ENCODE measurements at regions not wholly inside any gene's neighbourhood (a gene's known extent, or its start where the extent isn't known, plus 50 kb on each side); places are given as distances from the start of the nearest gene placed in this dataset.

- Mint-ChIP-seq H3K27me3 (ENCODE audit: insufficient read depth) (no peaks in the 10 kb centered on the region), H3K27ac (no peak overlapping the region), H3K4me1 (no peaks in the 10 kb centered on the region), H3K36me3 (ENCODE audit: low read depth) (peaks cover 2% of the 10 kb centered on the region), H3K4me3 (no peak overlapping the region), H3K9me3 (no peaks in the 10 kb centered on the region)
- WGBS, 2 experiments (ENCODE audit: insufficient coverage in 1 of 2, insufficient read length in 1 of 2), result 69 to 77% methylated on average over 3 of the region's 3 CpGs
- Histone ChIP-seq H3K4me1 (ENCODE audit: control insufficient read depth, insufficient read depth, low read length) (no peaks in the 10 kb centered on the region), H3K4me3 (ENCODE audit: low read length) (no peak overlapping the region), H3K27ac (ENCODE audit: low read depth, low read length) (no peak overlapping the region), H3K9me3 (ENCODE audit: control insufficient read depth, low read length) (no peaks in the 10 kb centered on the region), H3K36me3 (ENCODE audit: control insufficient read depth, insufficient read depth, low read length) (no peaks in the 10 kb centered on the region), H3K9ac (ENCODE audit: extremely low read depth, low read length, poor library complexity, severe bottlenecking) (no peak overlapping the region), H3K27me3 (ENCODE audit: control insufficient read depth, insufficient read depth, low read length, poor library complexity, severe bottlenecking) (no peaks in the 10 kb centered on the region)
- no peak for DNase-seq
- TF ChIP-seq, protein P1, sequence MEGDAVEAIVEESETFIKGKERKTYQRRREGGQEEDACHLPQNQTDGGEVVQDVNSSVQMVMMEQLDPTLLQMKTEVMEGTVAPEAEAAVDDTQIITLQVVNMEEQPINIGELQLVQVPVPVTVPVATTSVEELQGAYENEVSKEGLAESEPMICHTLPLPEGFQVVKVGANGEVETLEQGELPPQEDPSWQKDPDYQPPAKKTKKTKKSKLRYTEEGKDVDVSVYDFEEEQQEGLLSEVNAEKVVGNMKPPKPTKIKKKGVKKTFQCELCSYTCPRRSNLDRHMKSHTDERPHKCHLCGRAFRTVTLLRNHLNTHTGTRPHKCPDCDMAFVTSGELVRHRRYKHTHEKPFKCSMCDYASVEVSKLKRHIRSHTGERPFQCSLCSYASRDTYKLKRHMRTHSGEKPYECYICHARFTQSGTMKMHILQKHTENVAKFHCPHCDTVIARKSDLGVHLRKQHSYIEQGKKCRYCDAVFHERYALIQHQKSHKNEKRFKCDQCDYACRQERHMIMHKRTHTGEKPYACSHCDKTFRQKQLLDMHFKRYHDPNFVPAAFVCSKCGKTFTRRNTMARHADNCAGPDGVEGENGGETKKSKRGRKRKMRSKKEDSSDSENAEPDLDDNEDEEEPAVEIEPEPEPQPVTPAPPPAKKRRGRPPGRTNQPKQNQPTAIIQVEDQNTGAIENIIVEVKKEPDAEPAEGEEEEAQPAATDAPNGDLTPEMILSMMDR (conservative IDR thresholded peaks at IDR 0.05), result no peak
Measured at GRCh38 chr21:29413683-29414082, 115.0 kb downstream of the BACH1 start.

DNA sequence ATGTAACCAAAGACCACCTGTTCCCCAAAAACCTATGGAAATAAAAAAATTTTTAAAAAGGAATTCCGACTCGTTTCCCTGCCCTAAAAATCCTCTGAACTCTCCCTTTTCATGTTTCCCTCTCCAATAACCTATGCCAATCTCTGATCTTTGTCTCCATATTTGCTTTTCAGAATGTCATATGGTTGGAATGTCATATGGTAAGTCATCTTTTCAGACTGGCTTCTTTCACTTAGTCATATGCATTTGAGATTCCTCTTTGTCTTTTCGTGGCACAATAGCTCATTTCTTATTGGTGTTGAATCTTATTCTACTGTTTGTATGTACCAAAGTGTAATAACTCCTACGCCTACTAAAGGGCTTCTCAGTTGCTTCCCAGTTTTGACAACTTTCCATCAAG lies 117.5 kb downstream of the BACH1 start:
- Histone ChIP-seq H3K27me3 (ENCODE audit: control insufficient read depth, insufficient read depth, low read length, poor library complexity, severe bottlenecking) (no peaks in the 10 kb centered on the region), H3K4me3 (ENCODE audit: low read length) (no peak overlapping the region), H3K27ac (ENCODE audit: low read depth, low read length) (no peak overlapping the region), H3K9me3 (ENCODE audit: control insufficient read depth, low read length) (no peaks in the 10 kb centered on the region), H3K36me3 (ENCODE audit: control insufficient read depth, insufficient read depth, low read length) (no peaks in the 10 kb centered on the region), H3K9ac (ENCODE audit: extremely low read depth, low read length, poor library complexity, severe bottlenecking) (no peak overlapping the region), H3K4me1 (ENCODE audit: control insufficient read depth, insufficient read depth, low read length) (no peaks in the 10 kb centered on the region)
- Mint-ChIP-seq H3K4me1 (no peaks in the 10 kb centered on the region), H3K27me3 (ENCODE audit: insufficient read depth) (no peaks in the 10 kb centered on the region), H3K4me3 (no peak overlapping the region), H3K27ac (no peak overlapping the region), H3K36me3 (ENCODE audit: low read depth) (peaks cover 2% of the 10 kb centered on the region), H3K9me3 (peaks cover 2% of the 10 kb centered on the region)
- no peak for DNase-seq
- TF ChIP-seq, protein P1 (conservative IDR thresholded peaks at IDR 0.05), result no peak
- 87 to 90% methylated on average over 2 to 4 of the region's 4 CpGs for WGBS, 2 experiments (ENCODE audit: insufficient coverage in 1 of 2, insufficient read length in 1 of 2)

DNA sequence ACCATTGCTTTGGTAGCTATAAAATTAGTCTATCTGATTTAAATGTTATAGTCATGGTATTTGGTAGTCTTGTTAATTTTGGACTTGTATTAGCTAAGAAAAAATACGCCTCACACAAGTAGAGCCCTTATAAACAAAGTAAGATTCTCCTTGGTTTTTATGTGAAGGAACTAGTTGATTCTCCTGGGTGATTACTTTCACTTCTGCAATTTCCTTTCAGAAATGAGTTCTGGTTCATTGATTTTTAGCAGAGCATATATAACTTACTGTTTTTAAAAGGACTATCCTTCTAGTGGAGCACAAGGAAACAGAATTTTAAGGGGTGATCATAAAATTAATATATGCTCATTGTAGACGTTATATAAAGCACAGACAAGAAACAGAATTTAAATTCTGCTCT lies 120.1 kb downstream of the BACH1 start:
- Histone ChIP-seq H3K9me3 (ENCODE audit: control insufficient read depth, low read length) (no peaks in the 10 kb centered on the region), H3K36me3 (ENCODE audit: control insufficient read depth, insufficient read depth, low read length) (no peaks in the 10 kb centered on the region), H3K27ac (ENCODE audit: low read depth, low read length) (no peak overlapping the region), H3K4me3 (ENCODE audit: low read length) (no peak overlapping the region), H3K9ac (ENCODE audit: extremely low read depth, low read length, poor library complexity, severe bottlenecking) (no peak overlapping the region), H3K4me1 (ENCODE audit: control insufficient read depth, insufficient read depth, low read length) (no peaks in the 10 kb centered on the region), H3K27me3 (ENCODE audit: control insufficient read depth, insufficient read depth, low read length, poor library complexity, severe bottlenecking) (no peaks in the 10 kb centered on the region)
- no peak overlapping the region for H3K4me3 Mint-ChIP-seq
- 100% methylated on average over 1 of the region's 2 CpGs; no CpG with 5 or more reads in 1 of the 2 experiments for WGBS, 2 experiments (ENCODE audit: insufficient coverage in 1 of 2, insufficient read length in 1 of 2)
- peaks cover 5% of the 10 kb centered on the region for H3K4me1 Mint-ChIP-seq
- peaks cover 2% of the 10 kb centered on the region for H3K9me3 Mint-ChIP-seq
- TF ChIP-seq, protein P1 (conservative IDR thresholded peaks at IDR 0.05), result no peak
- peaks cover 2% of the 10 kb centered on the region for H3K36me3 Mint-ChIP-seq (ENCODE audit: low read depth)
- H3K27ac Mint-ChIP-seq, result no peak overlapping the region
- DNase-seq, result no peak
- H3K27me3 Mint-ChIP-seq (ENCODE audit: insufficient read depth), result no peaks in the 10 kb centered on the region
